Bronchial epithelial cell (primary cell): ENCODE measurements at regions not wholly inside any gene's neighbourhood (a gene's known extent, or its start where the extent isn't known, plus 50 kb on each side); places are given as distances from the start of the nearest gene placed in this dataset.

Source experiments
- DNase-seq: peaks from one replicate; pipeline ENCODE4 v3.0.0-alpha.2; 2010; ENCODE audit warnings: low read depth
- FAIRE-seq: peaks from 2 replicates; lab custom pipeline; 2011; peaks lifted over from hg19 to GRCh38; lab: Jason Lieb, UNC
- H3K27me3 ChIP-seq: 2 replicates; pipeline ENCODE4 v1.5.1; 2011; ENCODE audit warnings: low read length; ENCODE audit not compliant: control insufficient read depth, insufficient read depth
- H3K36me3 ChIP-seq: 2 replicates; pipeline ENCODE4 v1.5.1; 2011; ENCODE audit warnings: low read length; ENCODE audit not compliant: control insufficient read depth, insufficient read depth
- H3K4me3 ChIP-seq: 2 replicates; pipeline ENCODE4 v1.5.1; 2011; ENCODE audit warnings: mild to moderate bottlenecking, low read depth, low read length, control low read depth
- TF ChIP-seq, protein P1 (sequence below): IDR thresholded peaks from 2 replicates; pipeline ENCODE4 v1.5.1; 2011; ENCODE audit warnings: mild to moderate bottlenecking, moderate library complexity, low read length, control low read depth, inconsistent platforms; ENCODE audit not compliant: insufficient read depth, severe bottlenecking

DNA sequence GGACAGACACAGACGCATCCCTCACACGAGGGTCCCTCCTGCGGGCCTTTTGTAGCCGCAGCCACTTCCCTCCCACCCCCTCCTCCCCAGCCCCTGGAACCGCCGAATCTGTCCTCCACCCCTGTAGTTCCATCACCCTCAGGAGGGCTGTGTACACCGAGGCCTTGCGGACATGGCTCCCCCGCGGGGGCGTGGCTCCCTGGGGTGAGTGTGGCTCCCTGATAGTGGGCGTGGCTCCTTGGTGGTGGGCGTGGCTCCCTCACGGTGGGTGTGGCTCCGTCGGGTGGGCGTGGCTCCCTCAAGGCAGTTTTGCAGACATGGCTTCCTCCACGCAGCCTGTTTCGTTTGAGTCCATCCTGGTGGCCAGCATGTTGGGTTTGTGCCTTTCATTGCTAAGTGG, 420.7 kb upstream of the SALL3 start:
- no peak for DNase-seq
- Histone ChIP-seq H3K36me3 (no peaks in the 10 kb centered on the region), H3K4me3 (no peak overlapping the region), H3K27me3 (no peaks in the 10 kb centered on the region)
- FAIRE-seq: no peak
- TF ChIP-seq, protein P1, sequence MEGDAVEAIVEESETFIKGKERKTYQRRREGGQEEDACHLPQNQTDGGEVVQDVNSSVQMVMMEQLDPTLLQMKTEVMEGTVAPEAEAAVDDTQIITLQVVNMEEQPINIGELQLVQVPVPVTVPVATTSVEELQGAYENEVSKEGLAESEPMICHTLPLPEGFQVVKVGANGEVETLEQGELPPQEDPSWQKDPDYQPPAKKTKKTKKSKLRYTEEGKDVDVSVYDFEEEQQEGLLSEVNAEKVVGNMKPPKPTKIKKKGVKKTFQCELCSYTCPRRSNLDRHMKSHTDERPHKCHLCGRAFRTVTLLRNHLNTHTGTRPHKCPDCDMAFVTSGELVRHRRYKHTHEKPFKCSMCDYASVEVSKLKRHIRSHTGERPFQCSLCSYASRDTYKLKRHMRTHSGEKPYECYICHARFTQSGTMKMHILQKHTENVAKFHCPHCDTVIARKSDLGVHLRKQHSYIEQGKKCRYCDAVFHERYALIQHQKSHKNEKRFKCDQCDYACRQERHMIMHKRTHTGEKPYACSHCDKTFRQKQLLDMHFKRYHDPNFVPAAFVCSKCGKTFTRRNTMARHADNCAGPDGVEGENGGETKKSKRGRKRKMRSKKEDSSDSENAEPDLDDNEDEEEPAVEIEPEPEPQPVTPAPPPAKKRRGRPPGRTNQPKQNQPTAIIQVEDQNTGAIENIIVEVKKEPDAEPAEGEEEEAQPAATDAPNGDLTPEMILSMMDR: no peak

DNA sequence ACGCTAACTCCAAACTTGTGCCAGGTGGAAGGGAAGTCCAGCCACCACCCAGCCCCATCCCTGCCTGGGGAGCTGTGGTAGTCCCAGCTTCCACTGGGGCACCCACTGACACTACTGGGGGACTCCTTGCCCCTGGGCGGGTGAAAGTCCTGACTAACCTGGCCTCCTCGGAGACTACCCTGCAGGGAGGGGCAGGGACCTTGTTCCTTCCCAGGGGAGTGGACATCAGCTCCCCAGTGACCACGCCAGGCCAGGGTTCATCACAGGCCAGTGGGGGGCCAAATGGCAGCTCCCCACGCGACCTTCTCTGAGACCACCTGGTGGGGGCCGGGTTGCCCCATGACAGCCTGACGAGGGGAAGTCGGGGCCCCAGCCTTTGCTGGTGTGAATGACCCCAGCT, 420.0 kb upstream of the SALL3 start:
- TF ChIP-seq, protein P1: no peak
- no peaks in the 10 kb centered on the region for H3K27me3 ChIP-seq
- FAIRE-seq (no peak), DNase-seq (no peak)
- no peak overlapping the region for H3K4me3 ChIP-seq
- H3K36me3 ChIP-seq: no peaks in the 10 kb centered on the region

GRCh38 chr18:78561757-78562510, 417.7 kb upstream of the SALL3 start:
- TF ChIP-seq, protein P1: no peak
- H3K27me3 ChIP-seq: no peaks in the 10 kb centered on the region
- FAIRE-seq (no peak), DNase-seq (no peak)
- H3K4me3 ChIP-seq: no peak overlapping the region
- no peaks in the 10 kb centered on the region for H3K36me3 ChIP-seq

GRCh38 chr18:78562531-78562961, 417.1 kb upstream of the SALL3 start:
- TF ChIP-seq, protein P1: no peak
- no peaks in the 10 kb centered on the region for H3K27me3 ChIP-seq
- DNase-seq: no peak
- H3K36me3 ChIP-seq: no peaks in the 10 kb centered on the region
- FAIRE-seq: no peak
- no peak overlapping the region for H3K4me3 ChIP-seq

DNA sequence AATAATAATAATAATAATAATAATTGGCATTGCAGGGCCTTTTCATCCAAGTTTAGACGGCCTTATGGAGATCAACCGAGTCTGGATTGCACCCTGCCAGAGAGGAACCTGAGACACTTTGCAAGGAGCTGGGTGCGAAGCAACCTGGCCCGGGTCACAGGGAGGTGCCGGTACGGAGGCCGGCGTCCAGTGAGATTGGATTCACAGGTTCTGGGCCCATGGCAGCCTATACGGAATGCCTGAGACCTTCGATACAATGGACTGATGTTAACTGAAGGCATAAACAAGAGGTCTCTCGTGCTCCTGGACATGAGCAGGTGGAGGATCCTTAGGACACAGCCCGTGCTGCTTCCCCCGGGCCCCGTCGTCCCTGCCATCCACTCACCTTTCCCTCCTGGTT, 416.5 kb upstream of the SALL3 start:
- H3K27me3 ChIP-seq: no peaks in the 10 kb centered on the region
- no peak overlapping the region for H3K4me3 ChIP-seq
- DNase-seq (no peak), FAIRE-seq (no peak)
- no peaks in the 10 kb centered on the region for H3K36me3 ChIP-seq
- TF ChIP-seq, protein P1: no peak

GRCh38 chr18:78564030-78564429, 415.6 kb upstream of the SALL3 start:
- H3K27me3 ChIP-seq: no peaks in the 10 kb centered on the region
- no peaks in the 10 kb centered on the region for H3K36me3 ChIP-seq
- no peak overlapping the region for H3K4me3 ChIP-seq
- DNase-seq: no peak
- TF ChIP-seq, protein P1: no peak
- no peak for FAIRE-seq
